ENCODE measurements at regions not wholly inside any gene's neighbourhood (a gene's known extent, or its start where the extent isn't known, plus 50 kb on each side); places are given as distances from the start of the nearest gene placed in this dataset.

- H3K27ac ChIP-seq (ENCODE audit: low read depth in 1 of 2, low read length in 2 of 2): no peak overlapping the region
- 83% methylated on average over 3 of the region's 3 CpGs for WGBS
- DNase-seq (ENCODE audit: low spot score): no peak
These were observed 125.3 kb downstream of the SAMD9 start for GRCh38 chr7:92992483-92992882.

More at GRCh38 chr7:92992483-92992882, 125.3 kb downstream of the SAMD9 start:
- Histone ChIP-seq H3K9me3 (ENCODE audit: control insufficient read depth in 4 of 4, low read length in 3 of 4) (no peaks in the 10 kb centered on the region), H3K4me1 (ENCODE audit: control insufficient read depth in 4 of 4, insufficient read depth in 4 of 4, low read length in 3 of 4) (no peaks in the 10 kb centered on the region), H3K9ac (ENCODE audit: low read depth in 1 of 2, low read length in 2 of 2) (no peak overlapping the region), H3K4me3 (ENCODE audit: low read depth in 1 of 3, low read length in 3 of 3) (no peak overlapping the region), H3K36me3 (ENCODE audit: control insufficient read depth in 4 of 4, insufficient read depth in 3 of 4, low read depth in 1 of 4, low read length in 3 of 4) (no peaks in the 10 kb centered on the region), H3K27me3 (ENCODE audit: control insufficient read depth in 4 of 4, insufficient read depth in 4 of 4, low read length in 3 of 4) (peaks cover 0 to 3% (median 0%) of the 10 kb centered on the region in 4 donors)
- TF ChIP-seq FOXA2 (IDR thresholded peaks at IDR 0.05) (no peak), FOXA1 (IDR thresholded peaks at IDR 0.05) (no peak), MAX (IDR thresholded peaks at IDR 0.05) (no peak), ZBTB33 (IDR thresholded peaks at IDR 0.05) (no peak), GABPA (IDR thresholded peaks at IDR 0.05 in 1 of 2, conservative IDR thresholded peaks at IDR 0.05 in 1 of 2) (no peak), ATF3 (IDR thresholded peaks at IDR 0.05) (no peak), HNF4A (conservative IDR thresholded peaks at IDR 0.05) (no peak), CTCF (IDR thresholded peaks at IDR 0.05; ENCODE audit: low read depth, low read length, missing input control) (no peak), SP1 (IDR thresholded peaks at IDR 0.05) (no peak), HNF4G (IDR thresholded peaks at IDR 0.05) (no peak), REST (IDR thresholded peaks at IDR 0.05) (no peak), RXRA (IDR thresholded peaks at IDR 0.05) (no peak), TAF1 (conservative IDR thresholded peaks at IDR 0.05) (no peak), YY1 (IDR thresholded peaks at IDR 0.05) (no peak), JUND (IDR thresholded peaks at IDR 0.05) (no peak), RAD21 (IDR thresholded peaks at IDR 0.05) (no peak)

Data from liver (tissue), 8 donors.